Uterus (tissue), 3 donors: ENCODE measurements at regions not wholly inside any gene's neighbourhood (a gene's known extent, or its start where the extent isn't known, plus 50 kb on each side); places are given as distances from the start of the nearest gene placed in this dataset.
"Not testable (repeated sequence)": the region's sequence is repeated elsewhere in the genome, so short reads cannot be mapped to it uniquely, and the experiment has no call there.

Experiments
- DNase-seq, 2 donors: peaks; one replicate each; pipeline ENCODE4 v3.0.0-alpha.2; 2019 to 2020
- H3K27ac ChIP-seq, 2 donors: fragments of 200-600 bp; sonication (generic); 1 replicate in 1 of 2; 2 replicates in 1 of 2; pipeline ENCODE4 v1.5.1; 2016 to 2018
- H3K27me3 ChIP-seq, 2 donors: fragments of 200-600 bp; sonication (generic); one replicate each; pipeline ENCODE4 v1.5.1; 2018 to 2019; ENCODE audit warnings: control low read depth in 1 of 2
- H3K36me3 ChIP-seq, 2 donors: fragments of 200-600 bp; sonication (generic); one replicate each; pipeline ENCODE4 v1.5.1; 2019; ENCODE audit warnings: control low read depth in 1 of 2
- H3K4me1 ChIP-seq, 2 donors: fragments of 200-600 bp; sonication (generic); one replicate each; pipeline ENCODE4 v1.5.1; 2018 to 2019; ENCODE audit warnings: control low read depth in 1 of 2
- H3K4me3 ChIP-seq, 2 donors: fragments of 200-600 bp; sonication (generic); 1 replicate in 1 of 2; 2 replicates in 1 of 2; pipeline ENCODE4 v1.5.1; 2018 to 2019; ENCODE audit warnings: mild to moderate bottlenecking in 1 of 2
- H3K9me3 ChIP-seq, 2 donors: fragments of 200-600 bp; sonication (generic); one replicate each; pipeline ENCODE4 v1.5.1; 2019; ENCODE audit warnings: control low read depth in 1 of 2
- POLR2A ChIP-seq, 2 donors: fragments of 450-650 bp; IDR thresholded peaks; one replicate each; pipeline ENCODE4 v1.6.1; 2016; ENCODE audit warnings: antibody characterized with exemption in 2 of 2, mild to moderate bottlenecking in 1 of 2, moderate library complexity in 1 of 2
- intact Hi-C: fragments of 100-400 bp; cut with DNase I; formaldehyde crosslinking; loops from one replicate; pipeline ENCODE4 v1.15.1; 2023; ENCODE audit warnings: low total_unique reads
- TF ChIP-seq, protein P1 (sequence below), 4 experiments: fragments of 200-600 bp in 2 of 4; fragments of 450-650 bp in 2 of 4; sonication (generic) in 2 of 4; IDR thresholded peaks; one replicate each; pipeline ENCODE4 v1.5.1; 2016 to 2019; ENCODE audit warnings: antibody characterized with exemption in 4 of 4, mild to moderate bottlenecking in 2 of 4, moderate library complexity in 1 of 4
- donor health status: DM: yes; HTN: yes; CAD: no.

DNA sequence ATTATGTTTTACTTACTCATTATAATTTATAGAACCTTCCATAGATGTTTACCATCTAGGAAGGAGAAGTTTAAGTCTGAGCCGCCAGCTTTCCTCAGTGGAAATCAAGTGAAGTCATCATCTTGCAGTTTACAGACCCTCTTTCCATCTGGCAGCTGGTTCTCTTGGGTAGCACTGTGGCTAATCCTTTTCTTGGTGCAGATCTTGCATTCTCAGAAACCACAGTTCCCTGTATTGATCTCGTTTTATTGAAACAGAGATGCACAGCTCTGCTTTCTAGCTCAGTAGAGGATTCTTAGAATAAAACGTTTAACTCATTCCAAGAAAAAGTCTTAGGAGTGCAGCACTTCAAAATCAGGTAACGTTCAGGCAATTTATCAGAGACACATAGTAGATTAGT is 1154.7 kb downstream of the FOXD4L5 start:
- H3K27me3 ChIP-seq, H3K4me1 ChIP-seq, H3K36me3 ChIP-seq, H3K27ac ChIP-seq, H3K4me3 ChIP-seq, H3K9me3 ChIP-seq, DNase-seq, intact Hi-C loops: not testable (repeated sequence)

- Histone ChIP-seq H3K27me3 (no peaks in the 10 kb centered on the region), H3K4me3 (no peak overlapping the region), H3K4me1 (no peaks in the 10 kb centered on the region), H3K27ac (no peak overlapping the region), H3K9me3 (no peaks in the 10 kb centered on the region), H3K36me3 (no peaks in the 10 kb centered on the region)
- no peak for DNase-seq
- TF ChIP-seq, protein P1, sequence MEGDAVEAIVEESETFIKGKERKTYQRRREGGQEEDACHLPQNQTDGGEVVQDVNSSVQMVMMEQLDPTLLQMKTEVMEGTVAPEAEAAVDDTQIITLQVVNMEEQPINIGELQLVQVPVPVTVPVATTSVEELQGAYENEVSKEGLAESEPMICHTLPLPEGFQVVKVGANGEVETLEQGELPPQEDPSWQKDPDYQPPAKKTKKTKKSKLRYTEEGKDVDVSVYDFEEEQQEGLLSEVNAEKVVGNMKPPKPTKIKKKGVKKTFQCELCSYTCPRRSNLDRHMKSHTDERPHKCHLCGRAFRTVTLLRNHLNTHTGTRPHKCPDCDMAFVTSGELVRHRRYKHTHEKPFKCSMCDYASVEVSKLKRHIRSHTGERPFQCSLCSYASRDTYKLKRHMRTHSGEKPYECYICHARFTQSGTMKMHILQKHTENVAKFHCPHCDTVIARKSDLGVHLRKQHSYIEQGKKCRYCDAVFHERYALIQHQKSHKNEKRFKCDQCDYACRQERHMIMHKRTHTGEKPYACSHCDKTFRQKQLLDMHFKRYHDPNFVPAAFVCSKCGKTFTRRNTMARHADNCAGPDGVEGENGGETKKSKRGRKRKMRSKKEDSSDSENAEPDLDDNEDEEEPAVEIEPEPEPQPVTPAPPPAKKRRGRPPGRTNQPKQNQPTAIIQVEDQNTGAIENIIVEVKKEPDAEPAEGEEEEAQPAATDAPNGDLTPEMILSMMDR (IDR thresholded peaks at IDR 0.05), result no peak
- no peak for TF ChIP-seq POLR2A (IDR thresholded peaks at IDR 0.05)
- intact Hi-C loops, result no loop called here
Observed at GRCh38 chr9:64128572-64128971, 1156.4 kb downstream of the FOXD4L5 start.

DNA sequence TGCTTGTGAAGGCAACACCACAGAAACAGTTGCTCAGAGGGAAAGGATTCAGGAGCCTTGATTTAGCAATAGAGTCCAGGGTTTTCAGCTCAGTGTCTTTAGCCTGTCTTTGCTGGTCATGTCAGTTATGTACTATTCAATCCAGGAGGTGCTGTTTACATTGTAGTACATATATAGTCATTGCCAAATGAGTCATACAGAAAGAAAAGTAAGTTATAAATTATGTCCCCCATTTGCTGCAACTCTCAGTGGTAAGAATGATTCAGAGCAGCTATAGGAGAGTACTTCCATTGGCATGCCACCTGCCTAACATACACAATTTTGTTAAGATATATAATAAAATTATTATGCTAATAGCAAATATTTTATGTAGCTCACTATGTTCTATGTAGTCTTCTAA is 1163.4 kb downstream of the FOXD4L5 start:
- DNase-seq, H3K4me3 ChIP-seq, H3K4me1 ChIP-seq, H3K9me3 ChIP-seq, H3K27me3 ChIP-seq, H3K27ac ChIP-seq, intact Hi-C loops, H3K36me3 ChIP-seq: not testable (repeated sequence)

GRCh38 chr9:64117329-64117728 is 1167.7 kb downstream of the FOXD4L5 start:
- intact Hi-C loops, H3K9me3 ChIP-seq, H3K27ac ChIP-seq, H3K4me3 ChIP-seq, H3K4me1 ChIP-seq, H3K36me3 ChIP-seq, H3K27me3 ChIP-seq, DNase-seq: not testable (repeated sequence)

DNA sequence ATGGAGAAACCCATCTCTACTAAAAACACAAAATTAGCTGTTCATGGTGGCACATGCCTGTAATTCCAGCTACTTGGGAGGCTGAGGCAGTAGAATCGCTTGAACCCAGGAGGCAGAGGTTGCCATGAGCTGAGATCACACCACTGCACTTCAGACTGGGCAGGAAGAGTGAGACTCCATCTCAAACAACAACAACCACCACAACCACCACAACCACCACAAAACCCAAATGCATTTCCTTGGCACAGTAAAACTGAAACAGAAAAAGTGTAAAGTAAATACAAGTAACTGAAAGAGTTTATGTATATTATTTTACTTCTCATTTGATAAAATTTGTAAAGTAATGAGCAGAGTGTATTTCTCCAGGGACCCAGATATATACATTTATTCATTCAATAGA is 1177.1 kb downstream of the FOXD4L5 start:
- H3K4me1 ChIP-seq, H3K9me3 ChIP-seq, H3K27me3 ChIP-seq, H3K36me3 ChIP-seq, intact Hi-C loops, DNase-seq, H3K27ac ChIP-seq, H3K4me3 ChIP-seq: not testable (repeated sequence)

- DNase-seq, intact Hi-C loops, H3K27me3 ChIP-seq: not testable (repeated sequence)
Observed at GRCh38 chr9:64107211-64107610, 1177.8 kb downstream of the FOXD4L5 start.

DNA sequence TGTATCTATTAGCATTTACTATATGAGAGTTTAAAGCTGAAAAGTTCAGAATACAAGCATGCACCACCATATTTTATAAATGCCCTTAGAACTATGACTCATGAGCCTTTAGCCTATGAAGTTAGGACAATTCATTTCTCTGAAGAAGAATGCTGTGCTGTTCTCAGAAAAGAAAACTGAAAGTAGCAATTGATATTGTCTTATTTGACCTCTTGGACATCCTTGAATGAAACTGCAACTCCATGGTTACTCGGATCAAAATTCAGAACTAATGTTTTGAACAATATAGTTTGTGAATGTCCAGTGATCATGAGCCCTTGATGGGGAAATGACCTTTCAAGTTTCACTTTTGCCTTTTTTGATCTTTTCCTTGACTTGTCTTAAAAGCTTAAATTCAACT is 1179.8 kb downstream of the FOXD4L5 start:
- H3K4me3 ChIP-seq, H3K9me3 ChIP-seq, H3K4me1 ChIP-seq, H3K27me3 ChIP-seq, DNase-seq, H3K27ac ChIP-seq, H3K36me3 ChIP-seq, intact Hi-C loops: not testable (repeated sequence)

More at GRCh38 chr9:64107211-64107610, 1177.8 kb downstream of the FOXD4L5 start:
- H3K9me3 ChIP-seq, H3K4me1 ChIP-seq, H3K4me3 ChIP-seq, H3K27ac ChIP-seq, H3K36me3 ChIP-seq: not testable (repeated sequence)

- DNase-seq, H3K4me3 ChIP-seq, H3K36me3 ChIP-seq, intact Hi-C loops, H3K27ac ChIP-seq, H3K9me3 ChIP-seq, H3K4me1 ChIP-seq, H3K27me3 ChIP-seq: not testable (repeated sequence)
Observed at GRCh38 chr9:64101504-64101903, 1183.5 kb downstream of the FOXD4L5 start.

GRCh38 chr9:64100571-64101155 is 1184.3 kb downstream of the FOXD4L5 start:
- H3K9me3 ChIP-seq, H3K4me1 ChIP-seq, intact Hi-C loops, H3K27me3 ChIP-seq, H3K4me3 ChIP-seq, H3K36me3 ChIP-seq, H3K27ac ChIP-seq, DNase-seq: not testable (repeated sequence)

GRCh38 chr9:64085998-64086397 is 1199.0 kb downstream of the FOXD4L5 start:
- H3K27ac ChIP-seq, H3K27me3 ChIP-seq, H3K4me1 ChIP-seq, H3K4me3 ChIP-seq, DNase-seq, H3K9me3 ChIP-seq, intact Hi-C loops, H3K36me3 ChIP-seq: not testable (repeated sequence)

DNA sequence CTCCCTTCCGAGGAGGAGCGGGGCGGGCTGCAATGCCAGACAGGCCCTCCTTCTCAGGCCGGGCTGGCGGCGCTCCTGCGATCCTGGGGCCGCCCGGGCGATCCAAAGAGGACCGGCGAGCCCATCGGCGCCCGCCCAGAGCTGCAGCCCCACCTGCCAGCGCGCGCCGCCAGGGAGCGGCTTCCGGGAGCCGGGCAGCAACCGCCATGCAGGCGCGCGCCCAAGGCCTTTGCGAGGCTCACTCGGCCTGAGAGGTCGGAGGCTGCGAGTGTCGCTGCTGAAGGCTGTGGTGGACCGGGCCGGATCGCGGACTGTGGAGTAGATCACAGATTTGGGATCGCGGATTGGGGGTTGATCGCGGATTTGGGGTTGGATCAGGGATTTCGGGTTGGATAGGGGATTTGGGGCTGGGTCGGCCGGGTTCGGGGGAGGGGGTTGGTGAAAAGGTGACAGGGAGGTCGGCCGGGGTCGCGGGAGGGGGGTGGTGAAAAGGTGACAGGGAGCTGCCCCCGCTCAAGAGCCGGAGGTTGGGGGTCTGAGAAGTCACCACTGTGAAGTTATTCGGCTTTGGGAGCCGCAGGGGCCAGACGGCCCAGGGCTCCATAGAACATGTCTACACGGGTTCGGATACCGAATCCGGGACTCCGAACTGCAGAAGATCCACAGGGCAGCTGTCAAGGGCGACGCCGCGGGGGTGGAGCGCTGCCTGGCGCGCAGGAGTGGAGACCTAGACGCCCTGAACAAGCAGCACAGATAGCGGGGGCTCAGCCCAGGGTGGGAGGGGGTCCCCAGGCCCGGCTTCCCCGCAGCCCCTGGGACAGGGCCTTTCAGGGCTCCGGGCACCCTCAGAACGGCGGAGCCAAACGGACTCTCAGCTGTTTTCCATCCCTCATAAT is 1213.4 kb downstream of the FOXD4L5 start:
- H3K4me3 ChIP-seq, H3K27ac ChIP-seq, DNase-seq, H3K9me3 ChIP-seq, H3K4me1 ChIP-seq, H3K36me3 ChIP-seq, intact Hi-C loops, H3K27me3 ChIP-seq: not testable (repeated sequence)

- H3K36me3 ChIP-seq, H3K27me3 ChIP-seq, intact Hi-C loops, DNase-seq, H3K4me3 ChIP-seq, H3K27ac ChIP-seq, H3K9me3 ChIP-seq, H3K4me1 ChIP-seq: not testable (repeated sequence)
Observed at GRCh38 chr9:64070611-64071357, 1214.2 kb downstream of the FOXD4L5 start.
